Erythroblast (primary cell): ENCODE measurements at regions not wholly inside any gene's neighbourhood (a gene's known extent, or its start where the extent isn't known, plus 50 kb on each side); places are given as distances from the start of the nearest gene placed in this dataset.

ENCODE experiments used
- GATA1 ChIP-seq: IDR thresholded peaks from 2 replicates; pipeline ENCODE4 v1.6.1; 2011; ENCODE audit warnings: low read depth, mild to moderate bottlenecking, control low read depth, low read length, moderate library complexity
- POLR2A ChIP-seq: IDR thresholded peaks from 2 replicates; pipeline ENCODE4 v1.6.1; 2011; ENCODE audit warnings: mild to moderate bottlenecking, low read length

GRCh38 chr2:150008901-150009300 is 421.3 kb upstream of the MMADHC start:
- TF ChIP-seq POLR2A (no peak), GATA1 (no peak)
